Occipital lobe (tissue), 1 donor: ENCODE measurements at regions not wholly inside any gene's neighbourhood (a gene's known extent, or its start where the extent isn't known, plus 50 kb on each side); places are given as distances from the start of the nearest gene placed in this dataset.

Experiments used
- DNase-seq: peaks from one replicate; lab custom pipeline; 2025; lab: John Stamatoyannopoulos, UW

GRCh38 chrX:39214387-39215126, 413.3 kb downstream of the MID1IP1 start:
- DNase-seq = peak; percentile 4

GRCh38 chrX:39220952-39221351, 419.7 kb downstream of the MID1IP1 start:
- DNase-seq = no peak

GRCh38 chrX:39222346-39223113, 421.3 kb downstream of the MID1IP1 start:
- DNase-seq = no peak

GRCh38 chrX:39226251-39226650, 425.0 kb downstream of the MID1IP1 start:
- DNase-seq = no peak

- DNase-seq = no peak
Measured at GRCh38 chrX:39227371-39227770, 426.1 kb downstream of the MID1IP1 start.

GRCh38 chrX:39238006-39238405, 436.7 kb downstream of the MID1IP1 start:
- no peak for DNase-seq

- DNase-seq = peak; percentile 0
Measured at GRCh38 chrX:39242187-39242586, 440.9 kb downstream of the MID1IP1 start.

GRCh38 chrX:39244147-39244546, 442.9 kb downstream of the MID1IP1 start:
- DNase-seq = no peak

GRCh38 chrX:39245024-39245423, 443.8 kb downstream of the MID1IP1 start:
- DNase-seq = no peak

- DNase-seq = no peak
Measured at GRCh38 chrX:39247536-39247935, 446.3 kb downstream of the MID1IP1 start.

GRCh38 chrX:39248330-39248729, 447.1 kb downstream of the MID1IP1 start:
- DNase-seq = no peak

- DNase-seq = no peak
Measured at GRCh38 chrX:39249999-39250398, 448.7 kb downstream of the MID1IP1 start.

GRCh38 chrX:39251995-39252394, 450.7 kb downstream of the MID1IP1 start:
- no peak for DNase-seq

- DNase-seq = no peak
Measured at GRCh38 chrX:39253551-39253950, 452.3 kb downstream of the MID1IP1 start.

GRCh38 chrX:39258331-39258730, 457.1 kb downstream of the MID1IP1 start:
- no peak for DNase-seq

GRCh38 chrX:39260965-39261364, 459.7 kb downstream of the MID1IP1 start:
- DNase-seq = no peak

- DNase-seq = no peak
Measured at GRCh38 chrX:39261446-39262147, 460.3 kb downstream of the MID1IP1 start.

- no peak for DNase-seq
Measured at GRCh38 chrX:39262641-39263040, 461.4 kb downstream of the MID1IP1 start.

GRCh38 chrX:39264023-39264422, 462.8 kb downstream of the MID1IP1 start:
- no peak for DNase-seq

- no peak for DNase-seq
Measured at GRCh38 chrX:39267176-39267575, 465.9 kb downstream of the MID1IP1 start.

GRCh38 chrX:39268207-39268606, 466.9 kb downstream of the MID1IP1 start:
- no peak for DNase-seq

- DNase-seq = no peak
Measured at GRCh38 chrX:39275500-39276068, 474.3 kb downstream of the MID1IP1 start.
